GM12875 (cell line): ENCODE measurements at regions not wholly inside any gene's neighbourhood (a gene's known extent, or its start where the extent isn't known, plus 50 kb on each side); places are given as distances from the start of the nearest gene placed in this dataset.

Experiments used
- H3K4me3 ChIP-seq: one replicate; pipeline ENCODE4 v1.5.1; 2011; ENCODE audit warnings: low read depth, low read length, control low read depth
- TF ChIP-seq, protein P1 (sequence below): IDR thresholded peaks from 2 replicates; pipeline ENCODE4 v1.5.1; 2011; ENCODE audit warnings: low read depth, mild to moderate bottlenecking, control low read depth, inconsistent platforms, low read length, moderate library complexity, borderline replicate concordance; ENCODE audit not compliant: insufficient read depth

DNA sequence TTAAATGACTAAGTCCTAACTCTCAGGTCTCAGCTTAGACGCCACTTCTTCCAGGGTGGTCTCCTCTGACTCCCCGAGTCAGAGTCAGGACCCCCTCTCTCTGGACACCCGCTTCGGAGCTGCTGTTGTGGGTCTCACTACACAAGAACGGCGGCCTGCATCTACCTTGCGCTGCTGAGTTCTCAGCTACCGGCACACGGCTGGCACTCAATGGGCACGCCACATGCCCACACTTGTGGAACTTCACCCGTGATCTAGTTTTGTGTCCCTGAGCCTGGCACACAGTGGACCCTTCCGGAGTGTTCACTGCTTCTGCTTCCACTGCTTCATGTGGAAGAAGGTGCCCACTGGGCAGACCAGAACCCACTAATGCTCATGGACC, 58.3 kb upstream of the ID2 start:
- H3K4me3 ChIP-seq: no peak overlapping the region
- TF ChIP-seq, protein P1, sequence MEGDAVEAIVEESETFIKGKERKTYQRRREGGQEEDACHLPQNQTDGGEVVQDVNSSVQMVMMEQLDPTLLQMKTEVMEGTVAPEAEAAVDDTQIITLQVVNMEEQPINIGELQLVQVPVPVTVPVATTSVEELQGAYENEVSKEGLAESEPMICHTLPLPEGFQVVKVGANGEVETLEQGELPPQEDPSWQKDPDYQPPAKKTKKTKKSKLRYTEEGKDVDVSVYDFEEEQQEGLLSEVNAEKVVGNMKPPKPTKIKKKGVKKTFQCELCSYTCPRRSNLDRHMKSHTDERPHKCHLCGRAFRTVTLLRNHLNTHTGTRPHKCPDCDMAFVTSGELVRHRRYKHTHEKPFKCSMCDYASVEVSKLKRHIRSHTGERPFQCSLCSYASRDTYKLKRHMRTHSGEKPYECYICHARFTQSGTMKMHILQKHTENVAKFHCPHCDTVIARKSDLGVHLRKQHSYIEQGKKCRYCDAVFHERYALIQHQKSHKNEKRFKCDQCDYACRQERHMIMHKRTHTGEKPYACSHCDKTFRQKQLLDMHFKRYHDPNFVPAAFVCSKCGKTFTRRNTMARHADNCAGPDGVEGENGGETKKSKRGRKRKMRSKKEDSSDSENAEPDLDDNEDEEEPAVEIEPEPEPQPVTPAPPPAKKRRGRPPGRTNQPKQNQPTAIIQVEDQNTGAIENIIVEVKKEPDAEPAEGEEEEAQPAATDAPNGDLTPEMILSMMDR: no peak

DNA sequence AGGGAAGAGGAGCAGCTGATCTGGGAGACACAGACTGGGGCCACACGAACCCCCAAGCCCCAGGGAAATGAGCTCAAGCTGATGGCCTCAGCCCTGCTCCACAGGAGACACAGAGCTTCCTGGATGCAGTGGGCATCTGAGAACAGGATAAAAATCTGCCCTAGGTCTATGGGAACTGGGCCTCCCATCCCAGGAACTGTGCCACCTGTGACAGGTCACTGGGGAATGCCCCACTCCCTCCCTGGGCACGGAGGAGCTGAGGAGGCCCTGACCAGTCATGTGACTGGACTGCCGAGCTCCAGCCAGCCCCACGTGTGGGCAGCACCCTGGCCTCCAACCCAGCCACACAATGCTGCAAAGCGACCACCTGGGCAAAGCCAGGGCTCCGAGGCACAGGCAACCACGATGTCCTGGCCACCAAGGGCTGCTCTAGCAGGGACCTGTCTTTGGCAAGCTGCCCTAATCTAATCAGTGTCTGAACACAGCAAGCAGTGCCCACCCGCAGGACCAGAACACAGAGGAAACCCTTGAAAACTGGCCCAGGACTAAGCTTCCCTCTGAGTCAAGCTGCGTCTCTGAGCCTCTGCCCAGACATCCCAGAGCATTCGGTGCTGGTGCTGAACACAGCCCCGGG, 57.8 kb upstream of the ID2 start:
- H3K4me3 ChIP-seq: no peak overlapping the region
- TF ChIP-seq, protein P1: no peak

DNA sequence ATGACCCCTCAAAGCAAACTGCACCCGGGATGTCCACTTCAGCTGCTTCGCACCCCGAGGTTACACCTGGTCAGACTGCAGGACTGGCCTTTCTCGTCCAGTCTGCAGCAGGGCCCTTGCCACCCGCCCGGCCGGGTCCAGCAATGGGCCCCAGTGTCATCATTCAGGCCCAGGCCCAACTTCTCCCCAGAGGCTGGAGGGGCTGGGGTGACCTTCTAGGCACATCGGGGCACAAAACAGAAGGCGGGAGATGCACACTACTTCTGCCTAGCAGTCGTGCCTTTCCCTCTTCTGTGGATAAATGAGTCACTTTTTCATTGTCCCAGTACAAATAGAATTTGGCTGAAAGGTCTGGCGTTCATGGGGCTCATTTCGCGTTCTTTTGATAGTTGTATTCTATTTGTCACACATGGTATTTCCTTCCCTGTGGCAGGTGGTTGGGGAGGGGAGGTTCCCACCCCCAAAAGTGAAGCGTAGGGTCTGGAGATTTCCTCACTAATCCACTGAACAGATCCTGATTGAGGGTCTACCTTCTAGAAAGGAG, 56.9 kb upstream of the ID2 start:
- TF ChIP-seq, protein P1: no peak
- H3K4me3 ChIP-seq: no peak overlapping the region

DNA sequence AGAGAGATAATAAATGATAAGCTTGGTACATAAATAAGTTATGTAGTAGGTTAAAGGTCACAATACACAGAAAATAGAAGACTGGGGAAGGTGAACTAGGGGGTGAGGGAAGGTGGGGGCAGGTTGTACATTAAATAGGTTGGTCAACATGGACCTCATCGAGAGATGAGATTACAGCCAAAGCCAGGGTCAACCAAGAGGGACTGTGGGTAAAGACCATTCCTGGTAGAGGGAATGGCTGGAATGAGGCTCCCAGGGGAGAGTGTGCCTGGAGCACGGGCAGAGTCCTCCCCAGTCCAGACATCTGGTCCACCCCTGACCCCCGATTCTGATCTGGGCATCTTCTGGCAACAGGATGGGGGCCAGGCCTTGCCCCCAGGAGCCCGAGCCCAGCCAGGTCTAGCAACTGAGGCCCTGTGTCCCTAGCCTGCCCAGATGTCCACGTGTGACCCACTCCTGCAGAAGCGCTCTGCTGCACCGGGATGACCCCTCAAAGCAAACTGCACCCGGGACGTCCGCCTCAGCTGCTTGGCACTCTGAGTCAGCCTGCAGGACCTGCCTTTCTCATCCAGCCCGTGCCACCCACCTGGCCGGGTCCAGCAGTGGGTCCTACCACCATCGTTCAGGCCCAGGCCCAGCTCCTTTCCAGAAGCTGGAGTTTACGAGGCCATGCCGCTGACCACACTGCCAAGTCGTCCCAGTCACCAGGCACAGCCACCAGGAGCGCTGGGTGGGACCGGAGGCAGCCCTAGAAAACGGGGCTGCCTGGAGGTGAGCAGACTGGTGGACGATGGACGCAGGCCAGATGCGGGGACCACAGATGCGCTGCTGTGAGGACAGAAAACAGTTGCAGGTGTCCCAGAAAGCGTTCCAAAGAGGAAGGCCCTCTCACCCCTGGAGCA, 56.2 kb upstream of the ID2 start:
- TF ChIP-seq, protein P1: no peak
- H3K4me3 ChIP-seq: no peak overlapping the region

DNA sequence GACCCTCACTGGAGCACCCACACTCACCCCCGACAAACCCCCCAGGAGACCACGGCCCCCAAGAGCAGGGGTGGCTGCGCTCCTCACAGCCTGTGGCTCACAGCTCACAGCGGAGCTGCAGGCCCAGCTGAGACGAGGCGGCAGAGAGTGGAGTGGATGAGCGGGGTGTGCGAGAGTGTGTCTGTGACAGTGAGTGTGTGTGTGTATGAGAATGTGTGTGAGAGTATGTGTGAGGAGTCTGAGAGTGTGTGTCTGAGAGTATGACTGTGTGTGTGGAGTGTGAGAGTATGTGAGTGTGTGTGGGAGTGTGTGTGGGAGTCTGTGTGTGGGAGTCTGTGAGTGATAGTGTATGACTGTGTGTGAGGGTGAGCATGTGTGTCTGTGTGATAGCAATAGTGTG, 55.3 kb upstream of the ID2 start:
- TF ChIP-seq, protein P1: no peak

DNA sequence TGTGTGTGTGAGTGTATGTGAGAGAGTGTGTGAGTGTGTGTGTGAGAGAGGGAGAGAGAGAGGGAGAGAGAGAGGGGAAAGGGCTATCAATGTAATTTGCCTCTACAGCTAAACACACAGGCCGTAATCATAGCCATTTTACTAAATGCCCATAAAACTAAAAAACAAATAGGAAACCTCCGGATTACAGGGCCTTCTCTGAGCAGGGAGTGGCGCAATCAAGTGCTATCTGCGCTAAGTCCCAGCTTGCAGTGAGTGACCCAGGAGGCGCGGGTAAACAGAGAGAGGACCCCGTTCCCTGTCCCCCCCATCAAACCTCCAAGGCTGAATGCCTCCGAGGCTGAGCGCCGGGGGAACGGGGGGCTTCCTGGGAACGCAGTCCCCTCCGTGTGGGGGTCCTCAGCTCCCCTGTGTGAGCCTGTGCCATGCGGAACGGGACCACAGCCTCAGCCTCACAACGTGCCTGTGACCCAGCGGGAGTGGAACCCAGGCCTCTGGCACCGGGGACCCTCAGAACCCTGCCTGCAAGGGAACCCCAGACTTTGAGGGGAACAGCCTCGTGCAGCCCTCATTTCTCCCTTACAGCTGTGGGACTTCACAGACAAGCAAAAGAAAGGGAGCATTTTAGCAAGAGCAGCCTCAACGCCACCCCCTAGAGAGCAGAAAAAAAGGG, 54.7 kb upstream of the ID2 start:
- TF ChIP-seq, protein P1: no peak

More for the DNA sequence above, 55.3 kb upstream of the ID2 start:
- no peak overlapping the region for H3K4me3 ChIP-seq

More for the DNA sequence above, 54.7 kb upstream of the ID2 start:
- no peak overlapping the region for H3K4me3 ChIP-seq
